ENCODE measurements at regions not wholly inside any gene's neighbourhood (a gene's known extent, or its start where the extent isn't known, plus 50 kb on each side); places are given as distances from the start of the nearest gene placed in this dataset.

- in situ Hi-C loops (cut with MboI; ENCODE audit: low sequenced_read_pairs): no loop called here
Measured at GRCh38 chr5:118692811-118693342, 295.5 kb downstream of the DTWD2 start.

GRCh38 chr5:118687661-118688621, 300.4 kb downstream of the DTWD2 start:
- in situ Hi-C loops (cut with MboI; ENCODE audit: low sequenced_read_pairs): no loop called here

GRCh38 chr5:118687100-118687499, 301.2 kb downstream of the DTWD2 start:
- in situ Hi-C loops (cut with MboI; ENCODE audit: low sequenced_read_pairs): no loop called here

- in situ Hi-C loops (cut with MboI; ENCODE audit: low sequenced_read_pairs): no loop called here
Measured at GRCh38 chr5:118681655-118682054, 306.7 kb downstream of the DTWD2 start.

- in situ Hi-C loops (cut with MboI; ENCODE audit: low sequenced_read_pairs): no loop called here
Measured at GRCh38 chr5:118679264-118679940, 308.9 kb downstream of the DTWD2 start.

GRCh38 chr5:118678746-118679145, 309.6 kb downstream of the DTWD2 start:
- in situ Hi-C loops (cut with MboI; ENCODE audit: low sequenced_read_pairs): no loop called here

GRCh38 chr5:118675247-118675646, 313.1 kb downstream of the DTWD2 start:
- in situ Hi-C loops (cut with MboI; ENCODE audit: low sequenced_read_pairs): no loop called here

GRCh38 chr5:118657576-118657975, 330.8 kb downstream of the DTWD2 start:
- in situ Hi-C loops (cut with MboI; ENCODE audit: low sequenced_read_pairs): no loop called here

- in situ Hi-C loops (cut with MboI; ENCODE audit: low sequenced_read_pairs): no loop called here
Measured at GRCh38 chr5:118653872-118654271, 334.5 kb downstream of the DTWD2 start.

GRCh38 chr5:118653183-118653582, 335.2 kb downstream of the DTWD2 start:
- in situ Hi-C loops (cut with MboI; ENCODE audit: low sequenced_read_pairs): no loop called here

- in situ Hi-C loops (cut with MboI; ENCODE audit: low sequenced_read_pairs): no loop called here
Measured at GRCh38 chr5:118651002-118651401, 337.3 kb downstream of the DTWD2 start.

- in situ Hi-C loops (cut with MboI; ENCODE audit: low sequenced_read_pairs): no loop called here
Measured at GRCh38 chr5:118647587-118647986, 340.8 kb downstream of the DTWD2 start.

- in situ Hi-C loops (cut with MboI; ENCODE audit: low sequenced_read_pairs): no loop called here
Measured at GRCh38 chr5:118646917-118647316, 341.4 kb downstream of the DTWD2 start.

- in situ Hi-C loops (cut with MboI; ENCODE audit: low sequenced_read_pairs): no loop called here
Measured at GRCh38 chr5:118637947-118638670, 350.2 kb downstream of the DTWD2 start.

- in situ Hi-C loops (cut with MboI; ENCODE audit: low sequenced_read_pairs): no loop called here
Measured at GRCh38 chr5:118628660-118629354, 359.5 kb downstream of the DTWD2 start.

GRCh38 chr5:118620233-118620632, 368.1 kb downstream of the DTWD2 start:
- in situ Hi-C loops (cut with MboI; ENCODE audit: low sequenced_read_pairs): no loop called here

- in situ Hi-C loops (cut with MboI; ENCODE audit: low sequenced_read_pairs): no loop called here
Measured at GRCh38 chr5:118619823-118620222, 368.5 kb downstream of the DTWD2 start.

- in situ Hi-C loops (cut with MboI; ENCODE audit: low sequenced_read_pairs): no loop called here
Measured at GRCh38 chr5:118616281-118616680, 372.1 kb downstream of the DTWD2 start.

- in situ Hi-C loops (cut with MboI; ENCODE audit: low sequenced_read_pairs): no loop called here
Measured at GRCh38 chr5:118614731-118615456, 373.5 kb downstream of the DTWD2 start.

Data from HL-60/S4 (cell line).